Tibial artery (tissue), 4 donors: ENCODE measurements at regions not wholly inside any gene's neighbourhood (a gene's known extent, or its start where the extent isn't known, plus 50 kb on each side); places are given as distances from the start of the nearest gene placed in this dataset.

Source experiments
- DNase-seq, 2 donors: peaks; one replicate each; pipeline ENCODE4 v3.0.0-alpha.2; 2019
- H3K27ac ChIP-seq, 2 donors: fragments of 200-600 bp; sonication (generic) in 1 of 2; 1 replicate in 1 of 2; 2 replicates in 1 of 2; pipeline ENCODE4 v1.5.1; 2018 to 2019; ENCODE audit warnings: mild to moderate bottlenecking in 1 of 2
- H3K27me3 ChIP-seq, 2 donors: fragments of 200-600 bp; sonication (generic) in 1 of 2; one replicate each; pipeline versions ENCODE4 v1.5.1 to v1.6.0; 2016 to 2019
- H3K36me3 ChIP-seq, 3 donors: fragments of 200-600 bp; sonication (generic) in 2 of 3; one replicate each; pipeline ENCODE4 v1.5.1; 2016 to 2019; ENCODE audit warnings: mild to moderate bottlenecking in 2 of 3
- H3K4me1 ChIP-seq, 4 donors: fragments of 200-600 bp; sonication (generic) in 2 of 4; 1 replicate in 3 of 4; 2 replicates in 1 of 4; pipeline ENCODE4 v1.5.1; 2016 to 2019
- H3K4me3 ChIP-seq, 2 donors: fragments of 200-600 bp; sonication (generic) in 1 of 2; 1 replicate in 1 of 2; 2 replicates in 1 of 2; pipeline ENCODE4 v1.5.1; 2018 to 2019; ENCODE audit warnings: mild to moderate bottlenecking in 2 of 2
- H3K9me3 ChIP-seq, 3 donors: fragments of 200-600 bp; sonication (generic) in 1 of 3; one replicate each; pipeline ENCODE4 v1.5.1; 2016 to 2019
- intact Hi-C: fragments of 100-400 bp; cut with DNase I; formaldehyde crosslinking; loops from one replicate; pipeline ENCODE4 v1.15.0; 2023; ENCODE audit warnings: low total_unique reads
- TF ChIP-seq, protein P1 (sequence below), 2 experiments: fragments of 200-600 bp in 1 of 2; fragments of 450-650 bp in 1 of 2; IDR thresholded peaks; one replicate each; pipeline ENCODE4 v1.5.1; 2017 to 2019; ENCODE audit warnings: antibody characterized with exemption in 2 of 2, mild to moderate bottlenecking in 1 of 2, moderate library complexity in 1 of 2

GRCh38 chr2:236809716-236810115 lies 240.1 kb downstream of the ACKR3 start:
- DNase-seq: peak in 1 of 2 donors; percentile 1
- TF ChIP-seq, protein P1, sequence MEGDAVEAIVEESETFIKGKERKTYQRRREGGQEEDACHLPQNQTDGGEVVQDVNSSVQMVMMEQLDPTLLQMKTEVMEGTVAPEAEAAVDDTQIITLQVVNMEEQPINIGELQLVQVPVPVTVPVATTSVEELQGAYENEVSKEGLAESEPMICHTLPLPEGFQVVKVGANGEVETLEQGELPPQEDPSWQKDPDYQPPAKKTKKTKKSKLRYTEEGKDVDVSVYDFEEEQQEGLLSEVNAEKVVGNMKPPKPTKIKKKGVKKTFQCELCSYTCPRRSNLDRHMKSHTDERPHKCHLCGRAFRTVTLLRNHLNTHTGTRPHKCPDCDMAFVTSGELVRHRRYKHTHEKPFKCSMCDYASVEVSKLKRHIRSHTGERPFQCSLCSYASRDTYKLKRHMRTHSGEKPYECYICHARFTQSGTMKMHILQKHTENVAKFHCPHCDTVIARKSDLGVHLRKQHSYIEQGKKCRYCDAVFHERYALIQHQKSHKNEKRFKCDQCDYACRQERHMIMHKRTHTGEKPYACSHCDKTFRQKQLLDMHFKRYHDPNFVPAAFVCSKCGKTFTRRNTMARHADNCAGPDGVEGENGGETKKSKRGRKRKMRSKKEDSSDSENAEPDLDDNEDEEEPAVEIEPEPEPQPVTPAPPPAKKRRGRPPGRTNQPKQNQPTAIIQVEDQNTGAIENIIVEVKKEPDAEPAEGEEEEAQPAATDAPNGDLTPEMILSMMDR (IDR thresholded peaks at IDR 0.05): no peak
- no peaks in the 10 kb centered on the region for H3K27me3 ChIP-seq
- peaks cover 0 to 19% (median 3%) of the 10 kb centered on the region in 3 donors for H3K9me3 ChIP-seq
- no peak overlapping the region for H3K27ac ChIP-seq
- H3K4me3 ChIP-seq: no peak overlapping the region
- H3K4me1 ChIP-seq: no peaks in the 10 kb centered on the region
- intact Hi-C loops: no loop called here
- no peaks in the 10 kb centered on the region for H3K36me3 ChIP-seq

DNA sequence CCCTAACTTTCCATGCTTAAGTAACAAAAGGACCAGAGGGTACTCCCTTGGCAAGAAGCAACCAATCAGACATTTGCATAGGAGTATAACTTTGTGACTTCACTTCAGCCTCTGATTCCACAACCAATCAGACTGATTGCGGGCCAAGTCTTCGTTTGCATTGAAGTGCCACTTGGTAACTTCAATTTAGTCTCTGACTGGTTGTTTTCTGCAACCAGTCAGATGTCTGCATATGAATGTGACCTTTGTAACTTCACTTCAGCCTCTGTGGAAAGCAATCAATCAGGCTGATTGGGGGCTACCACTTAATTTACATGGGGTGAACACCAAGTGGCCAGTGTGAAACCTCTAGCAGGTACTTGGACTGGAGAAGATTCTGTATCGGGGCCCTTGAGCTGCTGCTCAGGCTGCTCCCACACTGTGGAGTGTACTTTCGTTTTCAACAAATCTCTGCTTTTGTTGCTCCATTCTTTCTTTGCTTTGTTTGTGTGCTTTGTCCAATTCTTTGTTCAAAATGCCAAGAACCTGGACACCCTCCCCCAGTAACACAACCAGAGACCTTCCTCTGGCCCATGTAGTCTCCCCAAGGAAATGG lies 241.5 kb downstream of the ACKR3 start:
- H3K9me3 ChIP-seq: peaks cover 0 to 19% (median 3%) of the 10 kb centered on the region in 3 donors
- no peaks in the 10 kb centered on the region for H3K4me1 ChIP-seq
- H3K4me3 ChIP-seq: no peak overlapping the region
- intact Hi-C loops: no loop called here
- DNase-seq: no peak
- no peak overlapping the region for H3K27ac ChIP-seq
- no peaks in the 10 kb centered on the region for H3K36me3 ChIP-seq
- TF ChIP-seq, protein P1 (IDR thresholded peaks at IDR 0.05): no peak
- H3K27me3 ChIP-seq: no peaks in the 10 kb centered on the region

- intact Hi-C loops: no loop called here
- TF ChIP-seq, protein P1 (IDR thresholded peaks at IDR 0.05): no peak
- no peak overlapping the region for H3K4me3 ChIP-seq
- H3K27ac ChIP-seq: no peak overlapping the region
- no peaks in the 10 kb centered on the region for H3K27me3 ChIP-seq
- peaks cover 0 to 12% (median 1%) of the 10 kb centered on the region in 3 donors for H3K9me3 ChIP-seq
- peaks cover 0 to 10% (median 8%) of the 10 kb centered on the region in 4 donors for H3K4me1 ChIP-seq
- DNase-seq: peak in 1 of 2 donors; percentile 28
- no peaks in the 10 kb centered on the region for H3K36me3 ChIP-seq
Observed at GRCh38 chr2:236813766-236814165, 244.1 kb downstream of the ACKR3 start.

DNA sequence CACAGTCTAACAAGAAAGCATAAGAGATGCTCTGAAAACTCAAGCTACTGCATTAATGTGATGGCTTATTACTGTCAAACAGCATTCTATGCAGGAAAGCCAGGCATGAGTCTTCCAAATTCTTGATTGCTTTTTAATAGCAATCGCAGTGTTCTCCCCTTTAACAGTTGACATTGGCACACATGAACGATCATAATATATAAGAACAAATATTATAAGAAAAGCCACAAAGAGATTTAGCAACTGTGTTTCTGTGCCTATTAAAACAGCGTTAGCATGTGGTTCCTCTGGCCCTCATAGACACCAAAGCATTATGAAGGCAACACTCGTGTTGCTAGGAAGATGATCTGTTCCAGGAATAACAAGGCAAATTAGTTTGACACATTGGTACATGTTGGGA lies 245.0 kb downstream of the ACKR3 start:
- no peak overlapping the region for H3K27ac ChIP-seq
- peaks cover 0 to 12% (median 9%) of the 10 kb centered on the region in 4 donors for H3K4me1 ChIP-seq
- TF ChIP-seq, protein P1 (IDR thresholded peaks at IDR 0.05): no peak
- intact Hi-C loops: no loop called here
- DNase-seq: no peak
- H3K9me3 ChIP-seq: peaks cover 0 to 8% (median 0%) of the 10 kb centered on the region in 3 donors
- no peaks in the 10 kb centered on the region for H3K27me3 ChIP-seq
- H3K36me3 ChIP-seq: no peaks in the 10 kb centered on the region
- no peak overlapping the region for H3K4me3 ChIP-seq

DNA sequence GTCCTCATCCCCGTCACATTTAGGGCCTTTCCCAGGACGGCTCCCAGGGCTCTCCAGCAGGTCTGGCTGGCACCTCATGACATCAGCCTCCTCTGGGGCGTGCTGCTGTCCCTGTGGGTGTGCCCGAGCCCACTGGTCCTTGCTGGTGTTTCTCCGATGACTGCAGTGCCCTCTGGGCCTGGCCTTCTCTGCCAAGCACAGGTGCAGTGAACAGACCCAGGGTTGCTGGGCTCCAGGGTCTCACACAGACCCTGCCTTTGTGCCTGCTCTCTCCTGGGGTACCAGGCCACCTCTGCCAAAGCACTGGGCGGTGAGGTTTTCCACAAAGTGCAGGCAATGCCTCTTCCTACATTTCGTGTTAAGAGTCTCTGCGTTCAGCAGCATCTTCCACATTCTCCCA lies 246.1 kb downstream of the ACKR3 start:
- DNase-seq: no peak
- TF ChIP-seq, protein P1 (IDR thresholded peaks at IDR 0.05): no peak
- no peaks in the 10 kb centered on the region for H3K27me3 ChIP-seq
- intact Hi-C loops: no loop called here
- peaks cover 0 to 12% (median 9%) of the 10 kb centered on the region in 4 donors for H3K4me1 ChIP-seq
- H3K9me3 ChIP-seq: no peaks in the 10 kb centered on the region
- H3K27ac ChIP-seq: no peak overlapping the region
- no peak overlapping the region for H3K4me3 ChIP-seq
- H3K36me3 ChIP-seq: no peaks in the 10 kb centered on the region
